ENCODE measurements at regions not wholly inside any gene's neighbourhood (a gene's known extent, or its start where the extent isn't known, plus 50 kb on each side); places are given as distances from the start of the nearest gene placed in this dataset.
A peak's percentile ranks its signal among the peaks of the same experiment; 100 is the strongest.

- Histone ChIP-seq H3K36me3 (ENCODE audit: low read depth) (no peaks in the 10 kb centered on the region), H3K79me2 (ENCODE audit: low read depth) (no peaks in the 10 kb centered on the region), H3K4me2 (peak overlapping the region; percentile 43), H3K27ac (no peak overlapping the region), H3F3A (ENCODE audit: insufficient read depth, low read depth) (no peaks in the 10 kb centered on the region), H3K9me3 (ENCODE audit: insufficient read depth, low read depth) (no peaks in the 10 kb centered on the region), H3K4me3 (no peak overlapping the region), H3K9me2 (ENCODE audit: insufficient read depth) (no peaks in the 10 kb centered on the region), H2AFZ (no peak overlapping the region), H3K4me1 (replicated peaks; ENCODE audit: insufficient read depth) (0 out of 2 replicates have a peak, but pooled peaks cover under 1% of the 10 kb centered on the region), H4K20me1 (ENCODE audit: insufficient read depth) (no peaks in the 10 kb centered on the region), H3K27me3 (ENCODE audit: insufficient read depth, low read depth) (no peaks in the 10 kb centered on the region)
- intact Hi-C loops (cut with micrococcal nuclease; ENCODE audit: unreplicated experiment): no loop called here
- POLR2A ChIA-PET (ENCODE audit: unreplicated experiment): interaction anchor here (0.7 kb wide), 1 partner anchor 1124 kb away, joined by 5 read pairs; no protein-coding TSS in a partner anchor
- no peak for DNase-seq
- TF ChIP-seq CTCF (conservative IDR thresholded peaks at IDR 0.05): no peak
- no peak for TF ChIP-seq EZH2 (IDR thresholded peaks at IDR 0.05; ENCODE audit: low read depth)
- CTCF ChIA-PET: no interaction called here
- no TSS peak for BruUV-seq (replicated peaks)
Measured at GRCh38 chr6:54059683-54060082, 51.6 kb upstream of the MLIP start.

GRCh38 chr6:54060286-54060685 lies 51.0 kb upstream of the MLIP start:
- intact Hi-C loops (cut with micrococcal nuclease; ENCODE audit: unreplicated experiment): no loop called here
- Histone ChIP-seq H3K27me3 (ENCODE audit: insufficient read depth, low read depth) (no peaks in the 10 kb centered on the region), H3K9me3 (ENCODE audit: insufficient read depth, low read depth) (no peaks in the 10 kb centered on the region), H2AFZ (no peak overlapping the region), H4K20me1 (ENCODE audit: insufficient read depth) (no peaks in the 10 kb centered on the region), H3K4me3 (no peak overlapping the region), H3K36me3 (ENCODE audit: low read depth) (no peaks in the 10 kb centered on the region), H3F3A (ENCODE audit: insufficient read depth, low read depth) (no peaks in the 10 kb centered on the region), H3K9me2 (ENCODE audit: insufficient read depth) (no peaks in the 10 kb centered on the region), H3K4me2 (no peak overlapping the region), H3K4me1 (replicated peaks; ENCODE audit: insufficient read depth) (no peaks in the 10 kb centered on the region), H3K27ac (no peak overlapping the region), H3K79me2 (ENCODE audit: low read depth) (no peaks in the 10 kb centered on the region)
- DNase-seq: no peak
- ChIA-PET CTCF (no interaction called here), POLR2A (ENCODE audit: unreplicated experiment) (interaction anchor here (0.7 kb wide), 1 partner anchor 1123 kb away, joined by 5 read pairs; no protein-coding TSS in a partner anchor)
- no peak for TF ChIP-seq CTCF (conservative IDR thresholded peaks at IDR 0.05)
- TF ChIP-seq EZH2 (IDR thresholded peaks at IDR 0.05; ENCODE audit: low read depth): no peak
- BruUV-seq (replicated peaks): no TSS peak
